ENCODE measurements at regions not wholly inside any gene's neighbourhood (a gene's known extent, or its start where the extent isn't known, plus 50 kb on each side); places are given as distances from the start of the nearest gene placed in this dataset.

DNA sequence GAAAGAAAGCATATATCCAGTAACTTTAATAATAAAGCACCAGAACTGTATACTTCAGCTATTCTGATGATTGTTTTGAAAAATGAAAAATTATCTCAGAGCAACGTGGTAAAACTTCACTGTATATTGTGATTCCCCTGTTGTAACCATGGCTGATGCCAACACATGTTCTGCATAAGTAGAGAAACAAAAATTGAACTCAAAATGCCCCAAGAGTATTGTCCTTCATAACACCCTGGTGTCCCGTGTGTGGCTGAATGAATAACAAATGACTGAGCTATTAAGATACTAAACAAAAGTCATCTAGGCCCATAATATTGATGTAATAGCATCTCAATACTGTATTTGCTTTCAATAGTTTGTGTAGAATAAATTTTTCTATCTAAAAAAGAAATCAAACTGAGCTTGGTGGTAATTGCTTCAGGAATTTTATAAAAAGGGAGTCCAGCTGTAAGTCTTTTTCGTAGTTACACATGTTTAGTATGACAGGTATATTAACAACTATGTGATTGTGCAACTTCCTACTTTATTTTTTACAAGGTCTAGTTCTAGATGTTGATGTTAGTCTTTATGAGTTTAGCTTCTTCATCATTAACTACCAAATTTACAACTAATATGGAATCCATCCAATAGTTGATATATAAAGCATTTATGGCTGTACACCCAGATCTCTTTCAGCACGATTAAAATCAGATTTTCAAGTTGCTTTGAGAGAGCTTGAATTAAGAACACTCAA, 623.8 kb upstream of the AGTR1 start:
- H2BK5ac ChIP-seq (ENCODE audit: low read depth, low read length, poor library complexity, severe bottlenecking), result no peak overlapping the region
- CTCF ChIA-PET, result interaction anchor here (0.7 kb wide), 1 partner anchor 12 kb away, joined by 3 read pairs; no protein-coding TSS in a partner anchor
- H4K20me1 ChIP-seq (ENCODE audit: insufficient read depth, low read length), result no peaks in the 10 kb centered on the region
- H2BK120ac ChIP-seq (ENCODE audit: low read depth, low read length), result no peak overlapping the region
- no peak overlapping the region for H4K8ac ChIP-seq (ENCODE audit: low read depth in 2 of 2, low read length in 2 of 2)
- no peak overlapping the region for H3K56ac ChIP-seq (ENCODE audit: extremely low read depth, insufficient read depth, low read length)
- no peaks in the 10 kb centered on the region for H3K79me1 ChIP-seq (ENCODE audit: low read depth in 1 of 2, low read length in 2 of 2)
- POLR2A ChIA-PET (ENCODE audit: unreplicated experiment), result no interaction called here
- no peak overlapping the region for H3K4ac ChIP-seq (ENCODE audit: low read depth, low read length)
- H2BK20ac ChIP-seq (ENCODE audit: low read depth, low read length), result no peak overlapping the region
- no peaks in the 10 kb centered on the region for H3K9me1 ChIP-seq (ENCODE audit: insufficient read depth, low read length)
- no peak overlapping the region for H2AFZ ChIP-seq (replicated peaks; ENCODE audit: low read length, poor library complexity)
- H3K27me3 ChIP-seq (ENCODE audit: control insufficient read depth, insufficient read depth, low read length), result no peaks in the 10 kb centered on the region
- WGBS, 2 experiments (ENCODE audit: extremely low coverage in 2 of 2, insufficient read length in 1 of 2), result no CpG with 5 or more reads among the region's 4 CpGs
- ATAC-seq (ENCODE audit: low read depth) (no peak), DNase-seq (no peak)
- H3K18ac ChIP-seq (ENCODE audit: low read depth, low read length), result no peak overlapping the region
- H3K23ac ChIP-seq (ENCODE audit: low read depth, low read length), result no peak overlapping the region
- no peak overlapping the region for H2AK5ac ChIP-seq (ENCODE audit: low read depth, low read length)
- H3K14ac ChIP-seq (replicated peaks; ENCODE audit: low read depth, low read length), result no peak overlapping the region
- in situ Hi-C loops (cut with MboI; ENCODE audit: low sequenced_read_pairs) (no loop called here), intact Hi-C loops (cut with micrococcal nuclease) (loop anchor here (10.0 kb wide), 3 partner anchors 291 to 1429 kb away; no protein-coding TSS in a partner anchor), dilution Hi-C loops (cut with HindIII; ENCODE audit: low sequenced_read_pairs, unreplicated experiment) (no loop called here)
- H3K9ac ChIP-seq (ENCODE audit: low read depth, low read length), result no peak overlapping the region
- no peak for TF ChIP-seq MAFK (IDR thresholded peaks at IDR 0.05; ENCODE audit: low read depth, low read length)
- no peak for TF ChIP-seq RAD21 (IDR thresholded peaks at IDR 0.05; ENCODE audit: low read length)
- TF ChIP-seq, protein P1, sequence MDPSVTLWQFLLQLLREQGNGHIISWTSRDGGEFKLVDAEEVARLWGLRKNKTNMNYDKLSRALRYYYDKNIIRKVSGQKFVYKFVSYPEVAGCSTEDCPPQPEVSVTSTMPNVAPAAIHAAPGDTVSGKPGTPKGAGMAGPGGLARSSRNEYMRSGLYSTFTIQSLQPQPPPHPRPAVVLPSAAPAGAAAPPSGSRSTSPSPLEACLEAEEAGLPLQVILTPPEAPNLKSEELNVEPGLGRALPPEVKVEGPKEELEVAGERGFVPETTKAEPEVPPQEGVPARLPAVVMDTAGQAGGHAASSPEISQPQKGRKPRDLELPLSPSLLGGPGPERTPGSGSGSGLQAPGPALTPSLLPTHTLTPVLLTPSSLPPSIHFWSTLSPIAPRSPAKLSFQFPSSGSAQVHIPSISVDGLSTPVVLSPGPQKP (IDR thresholded peaks at IDR 0.05; ENCODE audit: borderline replicate concordance, low read depth, low read length), result no peak
- TF ChIP-seq RCOR1 (IDR thresholded peaks at IDR 0.05; ENCODE audit: insufficient replicate concordance, low read length), result no peak
- TF ChIP-seq CEBPB (IDR thresholded peaks at IDR 0.05; ENCODE audit: low read depth, low read length), result peak; percentile 69
- H4K91ac ChIP-seq (ENCODE audit: insufficient read depth, low read depth, low read length), result no peak overlapping the region
- no peaks in the 10 kb centered on the region for H3K9me3 ChIP-seq (ENCODE audit: control insufficient read depth, insufficient read depth, low read length)
- H2AK9ac ChIP-seq (replicated peaks; ENCODE audit: low read depth, low read length, poor library complexity), result no peak overlapping the region
- H3K4me3 ChIP-seq (ENCODE audit: insufficient read depth, low read depth, low read length), result no peak overlapping the region
- H3K4me1 ChIP-seq (ENCODE audit: control insufficient read depth, insufficient read depth, low read length), result no peaks in the 10 kb centered on the region
- H4K5ac ChIP-seq (ENCODE audit: low read depth, low read length), result no peak overlapping the region
- H3K27ac ChIP-seq (ENCODE audit: insufficient read depth, low read length), result no peak overlapping the region
- BruUV-seq (replicated peaks), result no TSS peak
- no peak overlapping the region for H2BK15ac ChIP-seq (ENCODE audit: low read depth, low read length)
- no peaks in the 10 kb centered on the region for H3K36me3 ChIP-seq (ENCODE audit: control insufficient read depth, insufficient read depth, low read length)
- no peak overlapping the region for H3K4me2 ChIP-seq (ENCODE audit: low read depth, low read length)

All from IMR-90 (cell line).